Natural killer cell (primary cell): ENCODE measurements at regions not wholly inside any gene's neighbourhood (a gene's known extent, or its start where the extent isn't known, plus 50 kb on each side); places are given as distances from the start of the nearest gene placed in this dataset.

Experiments used
- ATAC-seq, 3 donors: fragments of 150-1000 bp in 2 of 3; fragments of 200-7000 bp in 1 of 3; cut with Tn5 transposase; 1 replicate in 1 of 3; 2 replicates in 2 of 3; pipeline ENCODE4 v1.10.0; 2021; ENCODE audit warnings: mild to moderate bottlenecking in 2 of 3, moderate library complexity in 2 of 3
- DNase-seq, 2 donors: peaks; one replicate each; pipeline versions ENCODE4 v3.0.0 to v3.0.0-alpha.2; 2013 to 2021; ENCODE audit warnings: mixed read lengths in 1 of 2
- H3K27ac ChIP-seq: one replicate; pipeline ENCODE4 v1.5.1; 2013; ENCODE audit warnings: mild to moderate bottlenecking, low read length
- H3K27me3 ChIP-seq: one replicate; pipeline ENCODE4 v1.6.1; 2013; ENCODE audit warnings: low read length; ENCODE audit not compliant: control insufficient read depth, insufficient read depth
- H3K36me3 ChIP-seq: one replicate; pipeline ENCODE4 v1.6.1; 2013; ENCODE audit warnings: low read length; ENCODE audit not compliant: control insufficient read depth, insufficient read depth
- H3K4me1 ChIP-seq: one replicate; pipeline ENCODE4 v1.6.1; 2013; ENCODE audit warnings: low read length; ENCODE audit not compliant: control insufficient read depth, insufficient read depth
- H3K4me3 ChIP-seq: one replicate; pipeline ENCODE4 v1.5.1; 2013; ENCODE audit warnings: low read length
- H3K9me3 ChIP-seq: one replicate; pipeline ENCODE4 v1.6.1; 2013; ENCODE audit warnings: low read length; ENCODE audit not compliant: control insufficient read depth, insufficient read depth
- H3K27ac Mint-ChIP-seq, 2 donors: one replicate each; pipeline ENCODE4 v1.8.0; 2022; ENCODE audit warnings: mild to moderate bottlenecking in 2 of 2, mixed read lengths in 2 of 2, moderate library complexity in 1 of 2
- H3K27me3 Mint-ChIP-seq, 2 donors: one replicate each; pipeline ENCODE4 v1.8.0; 2022; ENCODE audit warnings: low read depth in 2 of 2, mixed read lengths in 2 of 2
- H3K36me3 Mint-ChIP-seq: one replicate; pipeline ENCODE4 v1.8.0; 2022; ENCODE audit warnings: mixed read lengths
- H3K4me1 Mint-ChIP-seq, 2 donors: one replicate each; pipeline ENCODE4 v1.8.0; 2022; ENCODE audit warnings: mixed read lengths in 2 of 2
- H3K4me3 Mint-ChIP-seq: one replicate; pipeline ENCODE4 v1.8.0; 2022; ENCODE audit warnings: mild to moderate bottlenecking, moderate library complexity, mixed read lengths
- H3K9me3 Mint-ChIP-seq, 2 donors: one replicate each; pipeline ENCODE4 v1.8.0; 2022; ENCODE audit warnings: mixed read lengths in 2 of 2
- CTCF ChIP-seq: fragments of 200-600 bp; IDR thresholded peaks from one replicate; pipeline ENCODE4 v1.8.0; 2022; ENCODE audit warnings: antibody characterized with exemption
- WGBS: methylation state at CpG from one replicate; pipeline ENCODE4 v1.1.7; 2013; ENCODE audit warnings: missing lambda C conversion rate; ENCODE audit not compliant: insufficient coverage; 5-methylcytosine and 5-hydroxymethylcytosine counted together
- intact Hi-C: fragments of 100-400 bp; cut with micrococcal nuclease; formaldehyde crosslinking; loops from one replicate; pipeline ENCODE4 v1.14.2; 2022

- H3K4me1 Mint-ChIP-seq: peaks cover 0 to 5% of the 10 kb centered on the region in 2 donors
- H3K27me3 ChIP-seq: no peaks in the 10 kb centered on the region
- ATAC-seq (no peak), DNase-seq (no peak)
- H3K36me3 Mint-ChIP-seq: no peaks in the 10 kb centered on the region
- H3K4me3 ChIP-seq: no peak overlapping the region
- no peak for TF ChIP-seq CTCF
- H3K4me1 ChIP-seq: no peaks in the 10 kb centered on the region
- WGBS: 86% methylated on average over 9 of the region's 9 CpGs
- no peaks in the 10 kb centered on the region for H3K27me3 Mint-ChIP-seq
- no peaks in the 10 kb centered on the region for H3K36me3 ChIP-seq
- no peak overlapping the region for H3K27ac ChIP-seq
- intact Hi-C loops: no loop called here
- H3K9me3 ChIP-seq: no peaks in the 10 kb centered on the region
- H3K27ac Mint-ChIP-seq: no peak overlapping the region
- no peak overlapping the region for H3K4me3 Mint-ChIP-seq
- H3K9me3 Mint-ChIP-seq: no peaks in the 10 kb centered on the region
Measured at GRCh38 chr16:86090461-86091170, 191.7 kb downstream of the IRF8 start.

- Mint-ChIP-seq H3K9me3 (no peaks in the 10 kb centered on the region), H3K27me3 (no peaks in the 10 kb centered on the region), H3K4me1 (peaks cover 0 to 5% of the 10 kb centered on the region in 2 donors), H3K27ac (no peak overlapping the region), H3K36me3 (no peaks in the 10 kb centered on the region), H3K4me3 (no peak overlapping the region)
- Histone ChIP-seq H3K27ac (no peak overlapping the region), H3K36me3 (no peaks in the 10 kb centered on the region), H3K27me3 (no peaks in the 10 kb centered on the region), H3K9me3 (no peaks in the 10 kb centered on the region), H3K4me1 (no peaks in the 10 kb centered on the region), H3K4me3 (no peak overlapping the region)
- no peak for TF ChIP-seq CTCF
- WGBS: 86% methylated on average over 7 of the region's 7 CpGs
- DNase-seq: no peak
- intact Hi-C loops: no loop called here
- no peak for ATAC-seq
Measured at GRCh38 chr16:86091976-86092375, 193.0 kb downstream of the IRF8 start.

- Histone ChIP-seq H3K4me3 (no peak overlapping the region), H3K9me3 (no peaks in the 10 kb centered on the region), H3K36me3 (no peaks in the 10 kb centered on the region), H3K27ac (no peak overlapping the region), H3K27me3 (no peaks in the 10 kb centered on the region), H3K4me1 (no peaks in the 10 kb centered on the region)
- WGBS: 92% methylated on average over 27 of the region's 27 CpGs
- Mint-ChIP-seq H3K27me3 (peaks cover 0 to 4% of the 10 kb centered on the region in 2 donors), H3K27ac (no peak overlapping the region), H3K9me3 (no peaks in the 10 kb centered on the region), H3K4me3 (no peak overlapping the region), H3K36me3 (no peaks in the 10 kb centered on the region), H3K4me1 (peaks cover 0 to 5% of the 10 kb centered on the region in 2 donors)
- ATAC-seq (no peak), DNase-seq (no peak)
- intact Hi-C loops: no loop called here
- no peak for TF ChIP-seq CTCF
Measured at GRCh38 chr16:86092586-86093480, 193.9 kb downstream of the IRF8 start.
